Mesenchymal stem cell (in vitro differentiated cells and primary cell): ENCODE measurements at regions not wholly inside any gene's neighbourhood (a gene's known extent, or its start where the extent isn't known, plus 50 kb on each side); places are given as distances from the start of the nearest gene placed in this dataset.

ENCODE experiments used
- DNase-seq: peaks from one replicate; pipeline ENCODE4 v3.0.0-alpha.2; 2013
- H2AFZ ChIP-seq: one replicate; pipeline ENCODE4 v1.6.1; 2013; ENCODE audit warnings: low read depth, mild to moderate bottlenecking, control low read depth, inconsistent platforms, low read length, moderate library complexity
- H2AK5ac ChIP-seq: 2 replicates; pipeline ENCODE4 v1.6.1; 2013; ENCODE audit warnings: low read length, moderate library complexity, mild to moderate bottlenecking, inconsistent platforms; ENCODE audit not compliant: severe bottlenecking
- H2BK120ac ChIP-seq: one replicate; pipeline ENCODE4 v1.6.1; 2013; ENCODE audit warnings: low read depth, mild to moderate bottlenecking, inconsistent platforms, low read length, moderate library complexity
- H2BK12ac ChIP-seq, 2 experiments: one replicate each; pipeline ENCODE4 v1.6.1; 2013; ENCODE audit warnings: inconsistent platforms in 2 of 2, low read length in 2 of 2, mild to moderate bottlenecking in 2 of 2, moderate library complexity in 2 of 2, control low read depth in 1 of 2
- H2BK15ac ChIP-seq: one replicate; pipeline ENCODE4 v1.6.1; 2013; ENCODE audit warnings: mild to moderate bottlenecking, low read depth, inconsistent platforms; ENCODE audit not compliant: poor library complexity, severe bottlenecking
- H2BK5ac ChIP-seq: 2 replicates; pipeline ENCODE4 v1.6.1; 2013; ENCODE audit warnings: low read depth, mild to moderate bottlenecking, low read length, control low read depth, inconsistent platforms; ENCODE audit not compliant: poor library complexity, severe bottlenecking
- H3K14ac ChIP-seq, 2 experiments: one replicate each; pipeline ENCODE4 v1.6.1; 2013; ENCODE audit warnings: inconsistent platforms in 2 of 2, low read length in 2 of 2, control low read depth in 1 of 2, mild to moderate bottlenecking in 1 of 2, moderate library complexity in 1 of 2
- H3K18ac ChIP-seq, 2 experiments: one replicate each; pipeline ENCODE4 v1.6.1; 2013; ENCODE audit warnings: inconsistent platforms in 2 of 2, low read length in 2 of 2, control low read depth in 1 of 2, low read depth in 1 of 2, mild to moderate bottlenecking in 1 of 2
- H3K23ac ChIP-seq, 2 experiments: one replicate each; pipeline ENCODE4 v1.6.1; 2013; ENCODE audit warnings: inconsistent platforms in 2 of 2, low read length in 2 of 2, mild to moderate bottlenecking in 2 of 2, moderate library complexity in 2 of 2, control low read depth in 1 of 2
- H3K27ac ChIP-seq: 2 replicates; pipeline ENCODE4 v1.5.1; 2013; ENCODE audit warnings: mild to moderate bottlenecking, moderate library complexity, low read length, control low read depth, inconsistent platforms; ENCODE audit not compliant: poor library complexity, severe bottlenecking
- H3K27me3 ChIP-seq, 2 experiments: 2 replicates each; pipeline versions ENCODE4 v1.6.1 to v1.7.0; 2013; ENCODE audit warnings: low read length in 2 of 2, mild to moderate bottlenecking in 2 of 2, moderate library complexity in 2 of 2, control low read depth in 1 of 2, inconsistent platforms in 1 of 2; ENCODE audit not compliant: control insufficient read depth in 1 of 2, insufficient read depth in 1 of 2
- H3K36me3 ChIP-seq, 2 experiments: 2 replicates each; pipeline versions ENCODE4 v1.6.1 to v1.7.0; 2013; ENCODE audit warnings: low read length in 2 of 2, control low read depth in 1 of 2, inconsistent platforms in 1 of 2, low read depth in 1 of 2, mild to moderate bottlenecking in 1 of 2; ENCODE audit not compliant: insufficient read depth in 2 of 2, control insufficient read depth in 1 of 2
- H3K4ac ChIP-seq, 2 experiments: one replicate each; pipeline ENCODE4 v1.6.1; 2013; ENCODE audit warnings: inconsistent platforms in 2 of 2, low read length in 2 of 2, mild to moderate bottlenecking in 2 of 2, moderate library complexity in 2 of 2, control low read depth in 1 of 2, low read depth in 1 of 2
- H3K4me1 ChIP-seq: 2 replicates; pipeline ENCODE4 v1.6.1; 2013; ENCODE audit warnings: low read depth, low read length, control low read depth; ENCODE audit not compliant: control insufficient read depth, insufficient read depth
- H3K4me2 ChIP-seq: 2 replicates; pipeline ENCODE4 v1.6.1; 2013; ENCODE audit warnings: low read length, mild to moderate bottlenecking, inconsistent platforms; ENCODE audit not compliant: poor library complexity, severe bottlenecking
- H3K4me3 ChIP-seq, 2 experiments: 2 replicates each; pipeline versions ENCODE4 v1.5.1 to v1.7.0; 2013; ENCODE audit warnings: low read length in 2 of 2, mild to moderate bottlenecking in 2 of 2, control low read depth in 1 of 2, low read depth in 1 of 2; ENCODE audit not compliant: insufficient read depth in 1 of 2
- H3K79me1 ChIP-seq: replicated peaks from 2 replicates; pipeline ENCODE4 v1.6.1; 2013; ENCODE audit warnings: mild to moderate bottlenecking, control low read depth, low read length, inconsistent platforms; ENCODE audit not compliant: poor library complexity, severe bottlenecking
- H3K9ac ChIP-seq: 2 replicates; pipeline ENCODE4 v1.7.0; 2013; ENCODE audit warnings: mild to moderate bottlenecking, low read length, moderate library complexity
- H3K9me3 ChIP-seq: 2 replicates; pipeline ENCODE4 v1.7.0; 2013; ENCODE audit warnings: mild to moderate bottlenecking, low read length; ENCODE audit not compliant: control insufficient read depth
- H4K8ac ChIP-seq: one replicate; pipeline ENCODE4 v1.6.1; 2013; ENCODE audit warnings: inconsistent platforms, mild to moderate bottlenecking, low read length, moderate library complexity
- H4K91ac ChIP-seq: one replicate; pipeline ENCODE4 v1.6.1; 2013; ENCODE audit warnings: mild to moderate bottlenecking, low read length, inconsistent platforms
- WGBS: methylation state at CpG from one replicate; pipeline ENCODE4 v1.1.7; 2013; ENCODE audit warnings: mixed read lengths; 5-methylcytosine and 5-hydroxymethylcytosine counted together

GRCh38 chr13:80844164-80844563 is 503.2 kb upstream of the SPRY2 start:
- no peak overlapping the region for H3K14ac ChIP-seq
- H3K36me3 ChIP-seq: no peaks in the 10 kb centered on the region
- H3K9me3 ChIP-seq: no peaks in the 10 kb centered on the region
- H3K4me2 ChIP-seq: no peak overlapping the region
- no peak overlapping the region for H3K18ac ChIP-seq
- no peak overlapping the region for H2BK12ac ChIP-seq
- H2BK5ac ChIP-seq: no peak overlapping the region
- no CpG with 5 or more reads among the region's 1 CpG for WGBS
- no peak overlapping the region for H3K27ac ChIP-seq
- H3K79me1 ChIP-seq: no peaks in the 10 kb centered on the region
- no peaks in the 10 kb centered on the region for H3K27me3 ChIP-seq
- no peak overlapping the region for H2BK15ac ChIP-seq
- no peak overlapping the region for H3K23ac ChIP-seq
- no peak for DNase-seq
- H2AK5ac ChIP-seq: no peak overlapping the region
- no peak overlapping the region for H2BK120ac ChIP-seq
- no peak overlapping the region for H3K4me3 ChIP-seq
- H3K4me1 ChIP-seq: no peaks in the 10 kb centered on the region
- no peak overlapping the region for H3K9ac ChIP-seq
- H4K91ac ChIP-seq: no peak overlapping the region
- H2AFZ ChIP-seq: no peak overlapping the region
- no peak overlapping the region for H4K8ac ChIP-seq
- no peak overlapping the region for H3K4ac ChIP-seq

GRCh38 chr13:80841414-80841813 is 500.5 kb upstream of the SPRY2 start:
- no peak for DNase-seq

DNA sequence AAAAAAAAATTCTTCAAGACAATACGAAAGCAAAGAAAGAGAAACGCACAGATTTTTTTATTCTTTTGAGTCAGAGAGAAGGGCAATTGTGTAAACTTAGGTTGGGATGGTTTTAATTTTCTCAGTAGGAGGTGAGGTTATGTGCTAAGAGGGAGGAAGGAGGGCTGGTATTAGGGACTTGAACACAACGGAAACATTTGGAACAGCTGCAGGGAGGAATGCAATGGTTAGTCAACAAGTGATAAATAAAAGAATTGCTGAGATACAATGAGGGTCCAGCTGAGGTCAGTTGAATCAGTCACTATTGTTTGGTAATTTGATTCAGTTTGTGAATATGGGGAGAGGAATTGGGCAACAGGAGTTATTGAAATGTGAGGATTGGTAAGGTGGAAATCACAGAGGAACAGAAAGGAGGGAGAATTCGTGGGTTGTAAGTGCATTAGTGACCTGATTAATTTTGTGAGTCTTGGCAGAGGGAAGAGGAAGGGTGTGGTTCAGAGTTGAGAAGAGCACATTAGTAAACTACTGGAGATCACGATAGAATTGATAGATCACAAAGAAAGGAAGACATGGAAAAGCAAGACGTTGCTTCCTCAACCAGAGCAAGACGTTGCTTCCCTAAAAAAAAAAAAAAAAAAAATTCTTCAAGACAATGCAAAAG is 499.5 kb upstream of the SPRY2 start:
- Histone ChIP-seq H2BK5ac (no peak overlapping the region), H3K27ac (no peak overlapping the region), H3K4me2 (no peak overlapping the region), H3K27me3 (no peaks in the 10 kb centered on the region), H2BK15ac (no peak overlapping the region), H4K91ac (no peak overlapping the region), H3K4ac (no peak overlapping the region), H4K8ac (no peak overlapping the region), H2AK5ac (no peak overlapping the region), H3K18ac (no peak overlapping the region), H3K14ac (no peak overlapping the region), H3K36me3 (no peaks in the 10 kb centered on the region), H2AFZ (no peak overlapping the region), H3K9me3 (peaks cover 17% of the 10 kb centered on the region), H3K79me1 (no peaks in the 10 kb centered on the region), H3K4me3 (peak overlapping the region in 1 of 2 experiments; percentile 50), H3K9ac (peak overlapping the region; percentile 62), H3K4me1 (no peaks in the 10 kb centered on the region), H2BK12ac (no peak overlapping the region), H3K23ac (no peak overlapping the region), H2BK120ac (no peak overlapping the region)
- 69% methylated on average over 6 of the region's 7 CpGs for WGBS
- peak; percentile 11 for DNase-seq

More at GRCh38 chr13:80841414-80841813, 500.5 kb upstream of the SPRY2 start:
- Histone ChIP-seq H2BK120ac (no peak overlapping the region), H2AK5ac (no peak overlapping the region), H4K8ac (no peak overlapping the region), H3K36me3 (no peaks in the 10 kb centered on the region), H4K91ac (no peak overlapping the region), H3K14ac (no peak overlapping the region), H2BK12ac (no peak overlapping the region), H3K23ac (no peak overlapping the region), H2BK5ac (no peak overlapping the region), H2BK15ac (no peak overlapping the region), H3K4ac (no peak overlapping the region), H3K18ac (no peak overlapping the region), H3K79me1 (no peaks in the 10 kb centered on the region), H3K4me2 (no peak overlapping the region), H3K27ac (no peak overlapping the region), H3K9me3 (peaks cover 7% of the 10 kb centered on the region), H3K27me3 (no peaks in the 10 kb centered on the region), H2AFZ (no peak overlapping the region), H3K4me1 (no peaks in the 10 kb centered on the region), H3K4me3 (peak overlapping the region in 1 of 2 experiments; percentile 4), H3K9ac (peak overlapping the region; percentile 49)
- WGBS: no CpG with 5 or more reads among the region's 1 CpG

- no peak overlapping the region for H2AFZ ChIP-seq
- H3K27ac ChIP-seq: no peak overlapping the region
- no peak overlapping the region for H3K18ac ChIP-seq
- H3K4me2 ChIP-seq: no peak overlapping the region
- H3K4me3 ChIP-seq: no peak overlapping the region
- no peak overlapping the region for H2BK15ac ChIP-seq
- H3K79me1 ChIP-seq: no peaks in the 10 kb centered on the region
- H3K36me3 ChIP-seq: no peaks in the 10 kb centered on the region
- H2BK12ac ChIP-seq: no peak overlapping the region
- peaks cover 47% of the 10 kb centered on the region for H3K9me3 ChIP-seq
- no peaks in the 10 kb centered on the region for H3K27me3 ChIP-seq
- no peak overlapping the region for H2BK5ac ChIP-seq
- H3K9ac ChIP-seq: no peak overlapping the region
- no peak overlapping the region for H3K14ac ChIP-seq
- H4K91ac ChIP-seq: no peak overlapping the region
- no peak overlapping the region for H3K4ac ChIP-seq
- no peak for DNase-seq
- no peak overlapping the region for H2BK120ac ChIP-seq
- no peaks in the 10 kb centered on the region for H3K4me1 ChIP-seq
- H4K8ac ChIP-seq: no peak overlapping the region
- H3K23ac ChIP-seq: no peak overlapping the region
- no peak overlapping the region for H2AK5ac ChIP-seq
Observed at GRCh38 chr13:80835902-80836301, 495.0 kb upstream of the SPRY2 start.
